ENCODE measurements at regions not wholly inside any gene's neighbourhood (a gene's known extent, or its start where the extent isn't known, plus 50 kb on each side); places are given as distances from the start of the nearest gene placed in this dataset.

- DNase-seq (ENCODE audit: low read depth in 2 of 2) = no peak
Measured at GRCh38 chr3:13249664-13250390, 170.3 kb downstream of the NUP210 start.

GRCh38 chr3:13248640-13249039 is 171.5 kb downstream of the NUP210 start:
- DNase-seq (ENCODE audit: low read depth in 2 of 2) = no peak

GRCh38 chr3:13245615-13245978 is 172.4 kb upstream of the IQSEC1 start:
- DNase-seq (ENCODE audit: low read depth in 2 of 2) = peak in 1 of 2 donors; percentile 35

- DNase-seq (ENCODE audit: low read depth in 2 of 2) = no peak
Measured at GRCh38 chr3:13243586-13243985, 170.4 kb upstream of the IQSEC1 start.

GRCh38 chr3:13242364-13242737 is 169.1 kb upstream of the IQSEC1 start:
- no peak for DNase-seq (ENCODE audit: low read depth in 2 of 2)

GRCh38 chr3:13241621-13242363 is 168.6 kb upstream of the IQSEC1 start:
- DNase-seq (ENCODE audit: low read depth in 2 of 2) = no peak

- DNase-seq (ENCODE audit: low read depth in 2 of 2) = no peak
Measured at GRCh38 chr3:13240928-13241618, 167.8 kb upstream of the IQSEC1 start.

- no peak for DNase-seq (ENCODE audit: low read depth in 2 of 2)
Measured at GRCh38 chr3:13239467-13239760, 166.2 kb upstream of the IQSEC1 start.

GRCh38 chr3:13238687-13239466 is 165.6 kb upstream of the IQSEC1 start:
- DNase-seq (ENCODE audit: low read depth in 2 of 2) = no peak

- DNase-seq (ENCODE audit: low read depth in 2 of 2) = no peak
Measured at GRCh38 chr3:13237776-13238490, 164.7 kb upstream of the IQSEC1 start.

- DNase-seq (ENCODE audit: low read depth in 2 of 2) = no peak
Measured at GRCh38 chr3:13236557-13237173, 163.4 kb upstream of the IQSEC1 start.

- peak in 1 of 2 donors; percentile 30 for DNase-seq (ENCODE audit: low read depth in 2 of 2)
Measured at GRCh38 chr3:13235897-13236296, 162.7 kb upstream of the IQSEC1 start.

GRCh38 chr3:13235079-13235478 is 161.8 kb upstream of the IQSEC1 start:
- DNase-seq (ENCODE audit: low read depth in 2 of 2) = no peak

- peak in 1 of 2 donors; percentile 46 for DNase-seq (ENCODE audit: low read depth in 2 of 2)
Measured at GRCh38 chr3:13234666-13235065, 161.4 kb upstream of the IQSEC1 start.

- peak in 1 of 2 donors; percentile 60 for DNase-seq (ENCODE audit: low read depth in 2 of 2)
Measured at GRCh38 chr3:13233487-13234485, 160.6 kb upstream of the IQSEC1 start.

GRCh38 chr3:13231781-13232666 is 158.8 kb upstream of the IQSEC1 start:
- no peak for DNase-seq (ENCODE audit: low read depth in 2 of 2)

- DNase-seq (ENCODE audit: low read depth in 2 of 2) = peak; percentile 22 to 49
Measured at GRCh38 chr3:13229273-13229949, 156.2 kb upstream of the IQSEC1 start.

- DNase-seq (ENCODE audit: low read depth in 2 of 2) = no peak
Measured at GRCh38 chr3:13228584-13228983, 155.4 kb upstream of the IQSEC1 start.
